Astrocyte of the spinal cord (primary cell): ENCODE measurements at regions not wholly inside any gene's neighbourhood (a gene's known extent, or its start where the extent isn't known, plus 50 kb on each side); places are given as distances from the start of the nearest gene placed in this dataset.

Experiments used
- DNase-seq: peaks from one replicate; pipeline ENCODE4 v3.0.0; 2011; ENCODE audit warnings: low read depth, low spot score
- H3K4me3 ChIP-seq: 2 replicates; pipeline ENCODE4 v1.5.1; 2011; ENCODE audit warnings: low read depth, mild to moderate bottlenecking, low read length, moderate library complexity
- CTCF ChIP-seq: IDR thresholded peaks from 2 replicates; pipeline ENCODE4 v1.5.1; 2012; ENCODE audit warnings: low read depth, mild to moderate bottlenecking, low read length, inconsistent platforms
- in situ Hi-C: cut with HindIII; loops from 2 replicates; pipeline ENCODE4 v1.10.0; 2017; ENCODE audit warnings: low sequenced_read_pairs

- no peak overlapping the region for H3K4me3 ChIP-seq
- no peak for DNase-seq
- TF ChIP-seq CTCF = no peak
- in situ Hi-C loops = no loop called here
Measured at GRCh38 chr13:67632590-67632989, 402.5 kb upstream of the PCDH9 start.

DNA sequence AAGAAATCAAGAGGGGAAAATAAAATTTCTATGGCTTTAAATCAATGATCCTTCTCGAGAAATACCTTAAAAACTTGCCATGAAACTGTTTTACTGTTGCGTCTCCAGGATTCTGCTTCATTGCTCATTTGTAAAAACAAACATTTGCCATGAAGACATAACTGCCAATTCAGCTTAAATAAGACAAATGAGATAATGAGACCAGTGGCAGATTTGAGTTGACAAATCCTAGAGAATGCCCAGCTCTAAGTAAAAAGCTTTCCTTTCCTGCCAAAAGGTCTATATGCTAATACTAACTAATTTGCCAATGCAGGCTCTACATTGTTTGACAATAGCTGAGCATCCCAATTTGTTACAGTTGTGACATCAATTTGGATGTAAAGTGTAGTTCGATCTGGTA lies 400.5 kb upstream of the PCDH9 start:
- in situ Hi-C loops = no loop called here
- H3K4me3 ChIP-seq = no peak overlapping the region
- no peak for TF ChIP-seq CTCF
- no peak for DNase-seq

- in situ Hi-C loops = no loop called here
- no peak overlapping the region for H3K4me3 ChIP-seq
- DNase-seq = no peak
- TF ChIP-seq CTCF = no peak
Measured at GRCh38 chr13:67623630-67624029, 393.5 kb upstream of the PCDH9 start.

- peak; percentile 81 for DNase-seq
- in situ Hi-C loops = no loop called here
- no peak for TF ChIP-seq CTCF
- H3K4me3 ChIP-seq = no peak overlapping the region
Measured at GRCh38 chr13:67620665-67621064, 390.5 kb upstream of the PCDH9 start.

GRCh38 chr13:67619995-67620380 lies 389.9 kb upstream of the PCDH9 start:
- H3K4me3 ChIP-seq = no peak overlapping the region
- no peak for TF ChIP-seq CTCF
- DNase-seq = peak; percentile 83
- in situ Hi-C loops = no loop called here

DNA sequence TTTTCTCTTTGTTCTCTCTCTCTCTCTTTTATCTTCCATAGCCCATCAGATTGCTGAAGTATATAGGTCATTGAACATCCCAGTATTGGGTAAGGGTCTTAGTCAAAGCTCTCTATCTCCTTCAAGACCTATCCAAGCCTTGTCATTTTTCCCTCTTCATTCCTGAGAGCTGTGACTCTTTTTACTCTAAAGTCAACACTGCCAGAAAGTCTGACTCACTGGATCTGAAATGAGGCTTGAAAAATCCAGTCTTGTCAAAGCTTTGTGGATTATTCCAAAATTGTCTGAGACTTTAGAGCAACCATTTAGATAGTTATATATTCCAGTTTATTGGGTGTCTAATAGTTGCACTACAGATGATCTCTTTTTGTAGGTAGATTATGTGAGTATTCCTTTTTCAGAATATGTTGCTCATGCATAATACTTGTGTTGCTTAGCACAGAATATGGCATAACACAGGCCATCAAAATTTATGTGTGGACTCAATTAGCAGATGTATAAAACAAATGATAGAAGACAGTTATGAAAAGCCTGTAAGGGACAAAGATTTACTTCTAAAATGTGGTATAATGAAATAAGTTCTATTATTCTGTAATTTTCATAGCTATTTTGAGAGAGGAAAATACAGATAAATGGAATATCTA lies 389.3 kb upstream of the PCDH9 start:
- TF ChIP-seq CTCF = no peak
- in situ Hi-C loops = no loop called here
- DNase-seq = peak; percentile 78
- H3K4me3 ChIP-seq = no peak overlapping the region

DNA sequence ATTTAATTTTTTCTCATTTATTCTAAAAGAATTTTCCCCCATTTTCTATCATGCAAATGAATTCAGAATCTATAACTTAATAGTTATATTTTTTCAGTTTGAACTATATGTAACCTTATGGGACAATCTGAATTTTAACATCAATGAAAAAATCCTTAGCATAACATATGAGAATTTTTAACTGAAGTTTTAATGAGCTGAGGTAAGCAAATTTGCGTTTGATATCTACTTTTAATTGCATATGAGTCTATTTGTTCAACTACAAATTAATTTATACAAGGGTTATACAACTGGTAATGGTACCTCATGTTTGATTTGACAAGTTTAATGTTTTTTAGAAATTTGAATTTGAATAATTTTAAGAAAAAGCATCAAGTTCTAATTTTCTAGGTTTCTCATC lies 384.4 kb upstream of the PCDH9 start:
- no peak overlapping the region for H3K4me3 ChIP-seq
- DNase-seq = no peak
- in situ Hi-C loops = no loop called here
- no peak for TF ChIP-seq CTCF
